ENCODE measurements at regions not wholly inside any gene's neighbourhood (a gene's known extent, or its start where the extent isn't known, plus 50 kb on each side); places are given as distances from the start of the nearest gene placed in this dataset.

- no peak for TF ChIP-seq CTCF (IDR thresholded peaks at IDR 0.05; ENCODE audit: insufficient read depth, low read length)
- TF ChIP-seq POLR2AphosphoS5 (IDR thresholded peaks at IDR 0.05; ENCODE audit: low read depth), result no peak
- no peak for TF ChIP-seq GABPA (IDR thresholded peaks at IDR 0.05; ENCODE audit: low read depth)
- no peak for TF ChIP-seq REST (IDR thresholded peaks at IDR 0.05; ENCODE audit: insufficient replicate concordance, low read depth)
- TF ChIP-seq SPI1 (IDR thresholded peaks at IDR 0.05; ENCODE audit: borderline replicate concordance, low read depth), result no peak
Observed at GRCh38 chr7:156544919-156545715, 95.5 kb upstream of the RNF32 start.
